Smooth muscle cell (in vitro differentiated cells): ENCODE measurements at regions not wholly inside any gene's neighbourhood (a gene's known extent, or its start where the extent isn't known, plus 50 kb on each side); places are given as distances from the start of the nearest gene placed in this dataset.

Experiments used
- DNase-seq: peaks from one replicate; lab custom pipeline; 2025; ENCODE audit not compliant: unreplicated experiment; lab: John Stamatoyannopoulos, UW
- H2AFZ ChIP-seq: fragments of 200-600 bp; sonication (generic); 2 replicates; pipeline ENCODE4 v1.6.0; 2016; ENCODE audit warnings: antibody characterized with exemption, low read depth, mild to moderate bottlenecking
- H3F3A ChIP-seq: fragments of 200-600 bp; sonication (generic); 2 replicates; pipeline ENCODE4 v1.6.0; 2017; ENCODE audit warnings: antibody characterized with exemption, low read depth
- H3K27ac ChIP-seq: fragments of 200-600 bp; sonication (generic); 2 replicates; pipeline ENCODE4 v1.5.1; 2016; ENCODE audit warnings: low read depth, mild to moderate bottlenecking
- H3K27me3 ChIP-seq: fragments of 200-600 bp; sonication (generic); 2 replicates; pipeline ENCODE4 v1.6.1; 2016; ENCODE audit warnings: low read depth, mild to moderate bottlenecking
- H3K36me3 ChIP-seq: fragments of 200-600 bp; sonication (generic); 2 replicates; pipeline ENCODE4 v1.5.1; 2016; ENCODE audit warnings: low read depth
- H3K4me1 ChIP-seq: fragments of 200-600 bp; sonication (generic); 2 replicates; pipeline ENCODE4 v1.5.1; 2016; ENCODE audit warnings: low read depth
- H3K4me2 ChIP-seq: fragments of 200-600 bp; sonication (generic); 2 replicates; pipeline ENCODE4 v1.6.0; 2016; ENCODE audit warnings: mild to moderate bottlenecking
- H3K4me3 ChIP-seq: fragments of 200-600 bp; sonication (generic); 2 replicates; pipeline ENCODE4 v1.5.1; 2016; ENCODE audit warnings: mild to moderate bottlenecking
- H3K79me2 ChIP-seq: fragments of 200-600 bp; sonication (generic); 2 replicates; pipeline ENCODE4 v1.6.0; 2016; ENCODE audit warnings: low read depth, mild to moderate bottlenecking
- H3K9ac ChIP-seq: fragments of 200-600 bp; sonication (generic); 2 replicates; pipeline ENCODE4 v1.6.0; 2016; ENCODE audit warnings: low read depth
- H3K9me3 ChIP-seq: fragments of 200-600 bp; sonication (generic); replicated peaks from 2 replicates; pipeline ENCODE4 v1.5.1; 2016; ENCODE audit warnings: low read depth
- H4K20me1 ChIP-seq: fragments of 200-600 bp; sonication (generic); 2 replicates; pipeline ENCODE4 v1.6.0; 2016; ENCODE audit warnings: low read depth
- WGBS: methylation state at CpG from one replicate; pipeline ENCODE4 v1.1.7; 2016; ENCODE audit warnings: low lambda C conversion rate; 5-methylcytosine and 5-hydroxymethylcytosine counted together
- TF ChIP-seq, protein P1 (sequence below): fragments of 200-600 bp; sonication (generic); IDR thresholded peaks from 2 replicates; pipeline ENCODE4 v1.5.1; 2017; ENCODE audit warnings: borderline replicate concordance, mild to moderate bottlenecking, antibody characterized with exemption; ENCODE audit not compliant: insufficient read depth, poor library complexity, severe bottlenecking

GRCh38 chr2:71813315-71813714 lies 334.3 kb downstream of the CYP26B1 start:
- Histone ChIP-seq H2AFZ (no peak overlapping the region), H3K9me3 (no peaks in the 10 kb centered on the region), H3F3A (no peaks in the 10 kb centered on the region), H3K4me2 (no peak overlapping the region), H3K27ac (no peak overlapping the region), H4K20me1 (no peaks in the 10 kb centered on the region), H3K27me3 (peaks cover 12% of the 10 kb centered on the region), H3K79me2 (no peaks in the 10 kb centered on the region), H3K9ac (no peak overlapping the region), H3K4me1 (no peaks in the 10 kb centered on the region), H3K36me3 (no peaks in the 10 kb centered on the region), H3K4me3 (no peak overlapping the region)
- DNase-seq = no peak
- WGBS = 82% methylated on average over 4 of the region's 4 CpGs
- TF ChIP-seq, protein P1, sequence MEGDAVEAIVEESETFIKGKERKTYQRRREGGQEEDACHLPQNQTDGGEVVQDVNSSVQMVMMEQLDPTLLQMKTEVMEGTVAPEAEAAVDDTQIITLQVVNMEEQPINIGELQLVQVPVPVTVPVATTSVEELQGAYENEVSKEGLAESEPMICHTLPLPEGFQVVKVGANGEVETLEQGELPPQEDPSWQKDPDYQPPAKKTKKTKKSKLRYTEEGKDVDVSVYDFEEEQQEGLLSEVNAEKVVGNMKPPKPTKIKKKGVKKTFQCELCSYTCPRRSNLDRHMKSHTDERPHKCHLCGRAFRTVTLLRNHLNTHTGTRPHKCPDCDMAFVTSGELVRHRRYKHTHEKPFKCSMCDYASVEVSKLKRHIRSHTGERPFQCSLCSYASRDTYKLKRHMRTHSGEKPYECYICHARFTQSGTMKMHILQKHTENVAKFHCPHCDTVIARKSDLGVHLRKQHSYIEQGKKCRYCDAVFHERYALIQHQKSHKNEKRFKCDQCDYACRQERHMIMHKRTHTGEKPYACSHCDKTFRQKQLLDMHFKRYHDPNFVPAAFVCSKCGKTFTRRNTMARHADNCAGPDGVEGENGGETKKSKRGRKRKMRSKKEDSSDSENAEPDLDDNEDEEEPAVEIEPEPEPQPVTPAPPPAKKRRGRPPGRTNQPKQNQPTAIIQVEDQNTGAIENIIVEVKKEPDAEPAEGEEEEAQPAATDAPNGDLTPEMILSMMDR = no peak

- TF ChIP-seq, protein P1 = no peak
- 97% methylated on average over 2 of the region's 2 CpGs for WGBS
Observed at GRCh38 chr2:71812736-71813135, 334.9 kb downstream of the CYP26B1 start.

GRCh38 chr2:71811726-71812125 lies 335.9 kb downstream of the CYP26B1 start:
- no peak overlapping the region for H3K4me3 ChIP-seq
- TF ChIP-seq, protein P1 = no peak
- H3K4me1 ChIP-seq = no peaks in the 10 kb centered on the region
- DNase-seq = no peak
- no peak overlapping the region for H3K4me2 ChIP-seq
- H3K27ac ChIP-seq = no peak overlapping the region
- no peaks in the 10 kb centered on the region for H3K79me2 ChIP-seq
- no peak overlapping the region for H3K9ac ChIP-seq
- peaks cover 24% of the 10 kb centered on the region for H3K27me3 ChIP-seq
- no peaks in the 10 kb centered on the region for H4K20me1 ChIP-seq
- no peaks in the 10 kb centered on the region for H3K36me3 ChIP-seq
- WGBS = 95% methylated on average over 4 of the region's 4 CpGs
- no peaks in the 10 kb centered on the region for H3F3A ChIP-seq
- H3K9me3 ChIP-seq = no peaks in the 10 kb centered on the region
- no peak overlapping the region for H2AFZ ChIP-seq

More at GRCh38 chr2:71812736-71813135, 334.9 kb downstream of the CYP26B1 start:
- H3K27me3 ChIP-seq = peaks cover 17% of the 10 kb centered on the region
- no peak for DNase-seq
- H4K20me1 ChIP-seq = no peaks in the 10 kb centered on the region
- H3K4me1 ChIP-seq = no peaks in the 10 kb centered on the region
- H3K27ac ChIP-seq = no peak overlapping the region
- no peak overlapping the region for H3K9ac ChIP-seq
- no peak overlapping the region for H3K4me2 ChIP-seq
- no peaks in the 10 kb centered on the region for H3K36me3 ChIP-seq
- no peaks in the 10 kb centered on the region for H3F3A ChIP-seq
- no peaks in the 10 kb centered on the region for H3K9me3 ChIP-seq
- no peak overlapping the region for H2AFZ ChIP-seq
- no peak overlapping the region for H3K4me3 ChIP-seq
- H3K79me2 ChIP-seq = no peaks in the 10 kb centered on the region

DNA sequence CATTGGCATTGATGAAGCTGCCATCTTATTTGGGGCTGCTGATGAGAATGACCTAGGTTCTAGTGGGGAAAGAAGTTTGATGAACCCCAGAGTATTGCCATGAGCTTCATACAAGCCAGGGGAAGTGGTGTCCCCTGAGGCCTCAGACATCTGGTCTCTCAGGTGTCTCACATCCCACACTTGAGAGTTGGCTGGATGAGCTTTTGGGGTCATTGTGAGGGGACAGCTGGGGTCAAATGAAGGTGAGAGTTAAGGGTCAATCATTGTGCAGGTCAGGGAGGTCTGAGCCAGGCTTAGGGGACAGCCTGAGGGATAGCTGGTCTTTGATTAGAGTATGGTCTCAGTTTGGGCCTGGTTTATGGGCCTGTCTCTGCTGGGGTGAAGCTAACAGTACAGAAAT lies 336.5 kb downstream of the CYP26B1 start:
- Histone ChIP-seq H3K36me3 (no peaks in the 10 kb centered on the region), H3K27ac (no peak overlapping the region), H3F3A (no peaks in the 10 kb centered on the region), H3K4me1 (no peaks in the 10 kb centered on the region), H3K27me3 (peaks cover 29% of the 10 kb centered on the region), H3K9ac (no peak overlapping the region), H2AFZ (no peak overlapping the region), H4K20me1 (no peaks in the 10 kb centered on the region), H3K4me2 (no peak overlapping the region), H3K9me3 (no peaks in the 10 kb centered on the region), H3K79me2 (no peaks in the 10 kb centered on the region), H3K4me3 (no peak overlapping the region)
- TF ChIP-seq, protein P1 = no peak
- no peak for DNase-seq
